ENCODE measurements at regions not wholly inside any gene's neighbourhood (a gene's known extent, or its start where the extent isn't known, plus 50 kb on each side); places are given as distances from the start of the nearest gene placed in this dataset.

- H3K4me3 ChIP-seq (ENCODE audit: low read depth, low read length) = no peak overlapping the region
- no peak for DNase-seq (ENCODE audit: low read depth)
- no peak for TF ChIP-seq CTCF (IDR thresholded peaks at IDR 0.05; ENCODE audit: insufficient read depth, low read depth, low read length)
Measured at GRCh38 chr2:150266931-150267330, 220.5 kb downstream of the RND3 start.

GRCh38 chr2:150264442-150264841 is 223.0 kb downstream of the RND3 start:
- no peak for DNase-seq (ENCODE audit: low read depth)
- no peak for TF ChIP-seq CTCF (IDR thresholded peaks at IDR 0.05; ENCODE audit: insufficient read depth, low read depth, low read length)
- H3K4me3 ChIP-seq (ENCODE audit: low read depth, low read length) = no peak overlapping the region

- no peak overlapping the region for H3K4me3 ChIP-seq (ENCODE audit: low read depth, low read length)
- TF ChIP-seq CTCF (IDR thresholded peaks at IDR 0.05; ENCODE audit: insufficient read depth, low read depth, low read length) = no peak
- no peak for DNase-seq (ENCODE audit: low read depth)
Measured at GRCh38 chr2:150261691-150262090, 225.8 kb downstream of the RND3 start.

DNA sequence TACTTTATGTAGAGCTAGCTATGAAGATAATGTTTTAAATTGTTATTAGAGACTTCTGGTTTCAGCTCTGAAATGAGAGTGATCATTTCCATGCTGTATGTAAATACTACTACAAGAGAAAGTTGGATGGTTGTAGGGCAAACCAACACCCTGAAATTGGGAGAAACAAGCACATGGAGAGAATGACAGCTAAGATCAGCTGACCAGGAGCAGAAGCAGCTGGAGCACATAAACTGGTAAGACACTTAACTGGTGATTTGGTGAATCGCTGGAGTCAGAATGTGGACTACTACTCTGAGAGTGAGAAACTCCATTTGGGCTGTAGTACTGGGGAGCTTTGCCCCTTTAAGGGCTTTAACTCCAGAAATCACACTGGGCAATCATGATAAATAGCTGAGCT is 226.8 kb downstream of the RND3 start:
- peak; percentile 30 for DNase-seq (ENCODE audit: low read depth)
- H3K4me3 ChIP-seq (ENCODE audit: low read depth, low read length) = no peak overlapping the region
- no peak for TF ChIP-seq CTCF (IDR thresholded peaks at IDR 0.05; ENCODE audit: insufficient read depth, low read depth, low read length)

GRCh38 chr2:150259746-150260145 is 227.7 kb downstream of the RND3 start:
- TF ChIP-seq CTCF (IDR thresholded peaks at IDR 0.05; ENCODE audit: insufficient read depth, low read depth, low read length) = no peak
- no peak overlapping the region for H3K4me3 ChIP-seq (ENCODE audit: low read depth, low read length)
- peak; percentile 79 for DNase-seq (ENCODE audit: low read depth)

- H3K4me3 ChIP-seq (ENCODE audit: low read depth, low read length) = no peak overlapping the region
- TF ChIP-seq CTCF (IDR thresholded peaks at IDR 0.05; ENCODE audit: insufficient read depth, low read depth, low read length) = no peak
- DNase-seq (ENCODE audit: low read depth) = no peak
Measured at GRCh38 chr2:150258781-150259307, 228.6 kb downstream of the RND3 start.

GRCh38 chr2:150256736-150257135 is 230.7 kb downstream of the RND3 start:
- no peak for DNase-seq (ENCODE audit: low read depth)
- no peak overlapping the region for H3K4me3 ChIP-seq (ENCODE audit: low read depth, low read length)
- TF ChIP-seq CTCF (IDR thresholded peaks at IDR 0.05; ENCODE audit: insufficient read depth, low read depth, low read length) = no peak
